Liver (tissue), 8 donors: ENCODE measurements at regions not wholly inside any gene's neighbourhood (a gene's known extent, or its start where the extent isn't known, plus 50 kb on each side); places are given as distances from the start of the nearest gene placed in this dataset.

Source experiments
- DNase-seq: peaks from one replicate; pipeline ENCODE4 v3.0.0-alpha.2; 2017; ENCODE audit warnings: low spot score
- H3K27ac ChIP-seq, 2 donors: one replicate each; pipeline ENCODE4 v1.7.0; 2013; ENCODE audit warnings: inconsistent platforms in 2 of 2, low read length in 2 of 2, control low read depth in 1 of 2, low read depth in 1 of 2, mild to moderate bottlenecking in 1 of 2
- H3K27me3 ChIP-seq, 4 donors: one replicate each; pipeline versions ENCODE4 v1.6.1 to v1.7.0; 2013; ENCODE audit warnings: low read length in 3 of 4, inconsistent platforms in 1 of 4, mild to moderate bottlenecking in 1 of 4, moderate library complexity in 1 of 4; ENCODE audit not compliant: control insufficient read depth in 4 of 4, insufficient read depth in 4 of 4
- H3K36me3 ChIP-seq, 4 donors: one replicate each; pipeline versions ENCODE4 v1.6.1 to v1.7.0; 2013; ENCODE audit warnings: low read length in 3 of 4, mild to moderate bottlenecking in 3 of 4, low read depth in 1 of 4, moderate library complexity in 1 of 4; ENCODE audit not compliant: control insufficient read depth in 4 of 4, insufficient read depth in 3 of 4
- H3K4me1 ChIP-seq, 4 donors: one replicate each; pipeline versions ENCODE4 v1.6.1 to v1.7.0; 2013; ENCODE audit warnings: low read length in 3 of 4, mild to moderate bottlenecking in 3 of 4, moderate library complexity in 1 of 4; ENCODE audit not compliant: control insufficient read depth in 4 of 4, insufficient read depth in 4 of 4
- H3K4me3 ChIP-seq, 3 donors: one replicate each; pipeline versions ENCODE4 v1.6.1 to v1.7.0; 2013; ENCODE audit warnings: low read length in 3 of 3, control low read depth in 1 of 3, low read depth in 1 of 3, mild to moderate bottlenecking in 1 of 3
- H3K9ac ChIP-seq, 2 donors: one replicate each; pipeline ENCODE4 v1.7.0; 2013; ENCODE audit warnings: low read length in 2 of 2, mild to moderate bottlenecking in 2 of 2, moderate library complexity in 2 of 2, control low read depth in 1 of 2, low read depth in 1 of 2
- H3K9me3 ChIP-seq, 4 donors: one replicate each; pipeline versions ENCODE4 v1.6.1 to v1.7.0; 2013; ENCODE audit warnings: low read length in 3 of 4; ENCODE audit not compliant: control insufficient read depth in 4 of 4
- EGR1 ChIP-seq, 2 donors: IDR thresholded peaks; 2 replicates each; pipeline ENCODE4 v1.6.1; 2016 to 2018; ENCODE audit warnings: antibody characterized with exemption in 2 of 2, low read depth in 2 of 2
- FOXA1 ChIP-seq: IDR thresholded peaks from 2 replicates; pipeline ENCODE4 v1.6.1; 2016; ENCODE audit warnings: antibody characterized with exemption
- FOXA2 ChIP-seq: IDR thresholded peaks from 2 replicates; pipeline ENCODE4 v1.6.1; 2016; ENCODE audit warnings: antibody characterized with exemption
- GABPA ChIP-seq, 2 donors: IDR thresholded peaks in 1 of 2; conservative IDR thresholded peaks in 1 of 2; 2 replicates each; pipeline ENCODE4 v1.6.1; 2016; ENCODE audit warnings: antibody characterized with exemption in 2 of 2, mild to moderate bottlenecking in 1 of 2, moderate library complexity in 1 of 2
- HNF4G ChIP-seq: IDR thresholded peaks from 2 replicates; pipeline ENCODE4 v1.6.1; 2016; ENCODE audit warnings: antibody characterized with exemption
- JUND ChIP-seq, 2 donors: IDR thresholded peaks; 2 replicates each; pipeline ENCODE4 v1.6.1; 2016; ENCODE audit warnings: antibody characterized with exemption in 2 of 2
- NR2F2 ChIP-seq: IDR thresholded peaks from 2 replicates; pipeline ENCODE4 v1.6.1; 2016; ENCODE audit warnings: antibody characterized with exemption
- RAD21 ChIP-seq, 2 donors: IDR thresholded peaks; 2 replicates each; pipeline ENCODE4 v1.6.1; 2016; ENCODE audit warnings: antibody characterized with exemption in 2 of 2, mild to moderate bottlenecking in 2 of 2
- TAF1 ChIP-seq: conservative IDR thresholded peaks from 2 replicates; pipeline ENCODE4 v1.6.1; 2016; ENCODE audit warnings: antibody characterized with exemption, mild to moderate bottlenecking
- YY1 ChIP-seq: IDR thresholded peaks from 2 replicates; pipeline ENCODE4 v1.6.1; 2016; ENCODE audit warnings: antibody characterized with exemption, mild to moderate bottlenecking
- WGBS: extraction: QIAGEN DNeasy Blood & Tissue Kit; methylation state at CpG from one replicate; pipeline ENCODE4 v1.1.7; 2013; 5-methylcytosine and 5-hydroxymethylcytosine counted together
- TF ChIP-seq, protein P1 (sequence below): IDR thresholded peaks from 2 replicates; pipeline ENCODE4 v1.6.1; 2016; ENCODE audit warnings: antibody characterized with exemption
- TF ChIP-seq, protein P2 (sequence below): fragments of 150-350 bp; IDR thresholded peaks from 2 replicates; pipeline ENCODE4 v1.5.1; 2017; ENCODE audit warnings: improper control_type of control experiment, low read depth, low read length; ENCODE audit not compliant: missing input control
- TF ChIP-seq, protein P3 (sequence below): IDR thresholded peaks from 2 replicates; pipeline ENCODE4 v1.6.1; 2016; ENCODE audit warnings: antibody characterized with exemption
- TF ChIP-seq, protein P4 (sequence below): IDR thresholded peaks from 2 replicates; pipeline ENCODE4 v1.6.1; 2016; ENCODE audit warnings: antibody characterized with exemption
- donor health status: healthy.
- donor health status: healthy.
- donor health status: healthy.
- donor health status: healthy.
- donor health status: healthy.

DNA sequence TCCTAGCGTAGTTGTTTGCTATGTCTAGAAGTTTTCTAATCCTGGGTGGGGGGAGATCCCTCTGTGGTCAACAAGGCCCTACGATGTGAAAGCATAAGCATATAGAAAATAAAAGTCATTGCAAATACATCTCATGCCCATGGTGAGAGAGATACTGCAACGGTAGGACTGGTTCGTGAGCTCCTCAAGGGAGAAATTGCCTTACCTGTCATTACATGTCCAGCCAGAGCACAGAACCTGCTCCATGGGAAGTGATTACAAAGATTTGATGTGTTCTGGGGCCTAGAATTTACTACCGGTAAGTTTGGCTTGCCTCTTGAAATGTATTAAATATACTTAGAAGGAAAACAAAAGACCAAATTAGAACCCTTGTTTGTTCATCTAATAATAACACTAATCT lies 60.9 kb upstream of the FAM47B start:
- DNase-seq = no peak
- TF ChIP-seq YY1 (no peak), FOXA1 (no peak), FOXA2 (no peak)
- Histone ChIP-seq H3K9me3 (no peaks in the 10 kb centered on the region), H3K4me1 (no peaks in the 10 kb centered on the region), H3K27ac (no peak overlapping the region), H3K9ac (no peak overlapping the region), H3K36me3 (no peaks in the 10 kb centered on the region), H3K27me3 (no peaks in the 10 kb centered on the region), H3K4me3 (no peak overlapping the region)
- WGBS = 91% methylated on average over 5 of the region's 5 CpGs

DNA sequence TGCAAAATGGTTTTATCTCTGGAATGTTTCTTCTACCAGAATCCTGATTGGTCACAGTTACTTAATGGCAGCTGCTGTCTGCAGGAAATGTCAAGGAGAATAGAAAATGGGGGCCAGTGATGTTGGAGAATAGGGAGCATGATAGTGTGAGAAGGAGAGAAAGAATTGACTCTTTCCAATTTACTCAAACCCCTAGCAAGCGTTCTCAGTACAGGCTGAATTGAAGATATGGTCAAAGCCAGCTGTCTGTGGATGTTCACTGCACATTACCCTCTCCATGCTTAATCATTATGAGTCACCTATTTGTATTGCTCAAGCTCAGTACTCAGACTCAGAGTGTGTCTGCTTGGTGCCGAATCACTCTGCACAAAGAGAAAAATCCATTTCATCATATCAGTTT lies 57.8 kb upstream of the FAM47B start:
- H3K4me1 ChIP-seq = no peaks in the 10 kb centered on the region
- no peak for DNase-seq
- H3K9me3 ChIP-seq = no peaks in the 10 kb centered on the region
- H3K27me3 ChIP-seq = no peaks in the 10 kb centered on the region
- no peaks in the 10 kb centered on the region for H3K36me3 ChIP-seq
- peak; percentile 15 to 64 for TF ChIP-seq JUND (IDR thresholded peaks at IDR 0.05)
- TF ChIP-seq, protein P1, sequence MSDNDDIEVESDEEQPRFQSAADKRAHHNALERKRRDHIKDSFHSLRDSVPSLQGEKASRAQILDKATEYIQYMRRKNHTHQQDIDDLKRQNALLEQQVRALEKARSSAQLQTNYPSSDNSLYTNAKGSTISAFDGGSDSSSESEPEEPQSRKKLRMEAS = no peak
- no peak overlapping the region for H3K4me3 ChIP-seq
- H3K9ac ChIP-seq = no peak overlapping the region
- no peak overlapping the region for H3K27ac ChIP-seq
- WGBS = 49% methylated on average over 2 of the region's 2 CpGs

DNA sequence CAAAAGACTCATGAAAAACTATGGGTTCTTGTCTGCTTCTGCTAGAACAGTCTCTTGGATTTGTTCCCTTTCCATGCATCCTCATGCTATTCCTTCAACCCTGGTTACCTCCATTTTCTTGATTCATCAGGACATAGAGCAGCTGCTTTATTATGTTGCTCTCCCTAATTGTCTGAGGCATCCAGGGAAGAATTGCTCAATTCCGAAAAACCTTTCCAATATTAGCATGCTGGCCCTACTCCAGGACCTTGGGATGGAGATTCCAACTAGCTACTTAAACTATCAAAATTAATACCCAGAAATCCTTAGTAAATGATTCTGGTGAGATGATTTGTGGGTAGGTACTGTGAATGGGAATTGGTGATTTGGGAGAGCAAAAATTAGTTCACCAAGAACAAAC lies 56.6 kb upstream of the FAM47B start:
- H3K27ac ChIP-seq = no peak overlapping the region
- no peaks in the 10 kb centered on the region for H3K27me3 ChIP-seq
- no peak overlapping the region for H3K9ac ChIP-seq
- H3K4me3 ChIP-seq = no peak overlapping the region
- H3K4me1 ChIP-seq = no peaks in the 10 kb centered on the region
- no peaks in the 10 kb centered on the region for H3K36me3 ChIP-seq
- H3K9me3 ChIP-seq = no peaks in the 10 kb centered on the region
- no peak for DNase-seq
- no peak for TF ChIP-seq GABPA (IDR thresholded peaks at IDR 0.05 in 1 of 2, conservative IDR thresholded peaks at IDR 0.05 in 1 of 2)
- TF ChIP-seq, protein P2, sequence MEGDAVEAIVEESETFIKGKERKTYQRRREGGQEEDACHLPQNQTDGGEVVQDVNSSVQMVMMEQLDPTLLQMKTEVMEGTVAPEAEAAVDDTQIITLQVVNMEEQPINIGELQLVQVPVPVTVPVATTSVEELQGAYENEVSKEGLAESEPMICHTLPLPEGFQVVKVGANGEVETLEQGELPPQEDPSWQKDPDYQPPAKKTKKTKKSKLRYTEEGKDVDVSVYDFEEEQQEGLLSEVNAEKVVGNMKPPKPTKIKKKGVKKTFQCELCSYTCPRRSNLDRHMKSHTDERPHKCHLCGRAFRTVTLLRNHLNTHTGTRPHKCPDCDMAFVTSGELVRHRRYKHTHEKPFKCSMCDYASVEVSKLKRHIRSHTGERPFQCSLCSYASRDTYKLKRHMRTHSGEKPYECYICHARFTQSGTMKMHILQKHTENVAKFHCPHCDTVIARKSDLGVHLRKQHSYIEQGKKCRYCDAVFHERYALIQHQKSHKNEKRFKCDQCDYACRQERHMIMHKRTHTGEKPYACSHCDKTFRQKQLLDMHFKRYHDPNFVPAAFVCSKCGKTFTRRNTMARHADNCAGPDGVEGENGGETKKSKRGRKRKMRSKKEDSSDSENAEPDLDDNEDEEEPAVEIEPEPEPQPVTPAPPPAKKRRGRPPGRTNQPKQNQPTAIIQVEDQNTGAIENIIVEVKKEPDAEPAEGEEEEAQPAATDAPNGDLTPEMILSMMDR = no peak
- no peak for TF ChIP-seq HNF4G
- TF ChIP-seq EGR1 (IDR thresholded peaks at IDR 0.05; ENCODE audit: low read depth in 2 of 2) = no peak
- no peak for TF ChIP-seq RAD21 (IDR thresholded peaks at IDR 0.05)
- TF ChIP-seq JUND (IDR thresholded peaks at IDR 0.05) = no peak
- TF ChIP-seq, protein P3, sequence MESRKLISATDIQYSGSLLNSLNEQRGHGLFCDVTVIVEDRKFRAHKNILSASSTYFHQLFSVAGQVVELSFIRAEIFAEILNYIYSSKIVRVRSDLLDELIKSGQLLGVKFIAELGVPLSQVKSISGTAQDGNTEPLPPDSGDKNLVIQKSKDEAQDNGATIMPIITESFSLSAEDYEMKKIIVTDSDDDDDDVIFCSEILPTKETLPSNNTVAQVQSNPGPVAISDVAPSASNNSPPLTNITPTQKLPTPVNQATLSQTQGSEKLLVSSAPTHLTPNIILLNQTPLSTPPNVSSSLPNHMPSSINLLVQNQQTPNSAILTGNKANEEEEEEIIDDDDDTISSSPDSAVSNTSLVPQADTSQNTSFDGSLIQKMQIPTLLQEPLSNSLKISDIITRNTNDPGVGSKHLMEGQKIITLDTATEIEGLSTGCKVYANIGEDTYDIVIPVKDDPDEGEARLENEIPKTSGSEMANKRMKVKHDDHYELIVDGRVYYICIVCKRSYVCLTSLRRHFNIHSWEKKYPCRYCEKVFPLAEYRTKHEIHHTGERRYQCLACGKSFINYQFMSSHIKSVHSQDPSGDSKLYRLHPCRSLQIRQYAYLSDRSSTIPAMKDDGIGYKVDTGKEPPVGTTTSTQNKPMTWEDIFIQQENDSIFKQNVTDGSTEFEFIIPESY = no peak
- no peak for TF ChIP-seq TAF1
- no peak for TF ChIP-seq FOXA1
- TF ChIP-seq, protein P1 = no peak
- TF ChIP-seq, protein P4, sequence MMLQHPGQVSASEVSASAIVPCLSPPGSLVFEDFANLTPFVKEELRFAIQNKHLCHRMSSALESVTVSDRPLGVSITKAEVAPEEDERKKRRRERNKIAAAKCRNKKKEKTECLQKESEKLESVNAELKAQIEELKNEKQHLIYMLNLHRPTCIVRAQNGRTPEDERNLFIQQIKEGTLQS = no peak
- no peak for TF ChIP-seq NR2F2
- 58% methylated on average over 1 of the region's 1 CpG for WGBS
